ENCODE measurements at regions not wholly inside any gene's neighbourhood (a gene's known extent, or its start where the extent isn't known, plus 50 kb on each side); places are given as distances from the start of the nearest gene placed in this dataset.

DNA sequence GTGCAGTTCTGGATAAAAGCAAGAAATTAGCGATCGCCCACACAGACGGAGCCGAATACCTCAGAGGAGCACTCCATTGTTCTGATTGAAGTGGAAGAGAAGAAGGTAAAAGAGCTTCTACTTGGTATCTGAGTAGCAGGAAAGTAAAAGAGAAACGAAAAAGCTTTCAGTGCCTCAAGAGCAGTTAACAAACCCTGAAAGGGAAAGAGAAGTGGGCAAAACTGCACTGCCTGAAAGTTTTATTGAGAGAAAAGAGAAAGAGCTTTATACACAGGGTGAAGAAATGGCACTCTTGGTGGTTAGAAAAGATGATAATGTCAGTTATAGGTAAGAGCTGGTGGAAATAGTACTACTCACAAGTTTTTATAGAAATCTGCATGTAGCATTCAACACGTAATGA lies 192.8 kb downstream of the CDCA7 start:
- TF ChIP-seq CTCF (conservative IDR thresholded peaks at IDR 0.05; ENCODE audit: low read depth, low read length), result no peak
- no peak for TF ChIP-seq EZH2 (IDR thresholded peaks at IDR 0.05; ENCODE audit: low read length, unreplicated experiment)
- TF ChIP-seq EZH2phosphoT487 (IDR thresholded peaks at IDR 0.05; ENCODE audit: borderline replicate concordance, low read length), result no peak

Data from PC-3 (cell line).